H1 (cell line): ENCODE measurements at regions not wholly inside any gene's neighbourhood (a gene's known extent, or its start where the extent isn't known, plus 50 kb on each side); places are given as distances from the start of the nearest gene placed in this dataset.

Experiments
- CTCF ChIA-PET: fragments of 300-600 bp; sonication (Branson Sonifier 250); formaldehyde crosslinking; loops from one replicate; lab custom pipeline; 2021; ENCODE audit not compliant: partially characterized antibody; lab: Charles Lee
- POLR2A ChIA-PET: fragments of 300-600 bp; sonication (Branson Sonifier 250); formaldehyde crosslinking; loops from one replicate; lab custom pipeline; 2021; ENCODE audit warnings: inconsistent platforms; ENCODE audit not compliant: partially characterized antibody; lab: Charles Lee
- DNase-seq, 2 experiments: peaks; one replicate each; pipeline versions ENCODE4 v3.0.0 to v3.0.0-alpha.2; 2010 to 2022; ENCODE audit warnings: low spot score in 2 of 2, low read depth in 1 of 2, mixed read lengths in 1 of 2
- FAIRE-seq: peaks from 2 replicates; lab custom pipeline; 2011; peaks lifted over from hg19 to GRCh38; lab: Jason Lieb, UNC
- H2AFZ ChIP-seq: 2 replicates; pipeline ENCODE4 v1.8.1; 2012; ENCODE audit warnings: low read length, inconsistent platforms
- H2AK5ac ChIP-seq: 2 replicates; pipeline ENCODE4 v1.6.1; 2013; ENCODE audit warnings: low read depth, low read length
- H2BK120ac ChIP-seq: replicated peaks from 2 replicates; pipeline ENCODE3; 2013; ENCODE audit warnings: low read depth, low read length, inconsistent platforms
- H2BK12ac ChIP-seq: 2 replicates; pipeline ENCODE4 v1.6.1; 2013; ENCODE audit warnings: low read depth, low read length
- H2BK15ac ChIP-seq: 2 replicates; pipeline ENCODE4 v1.6.1; 2013; ENCODE audit warnings: low read length
- H2BK20ac ChIP-seq: 2 replicates; pipeline ENCODE4 v1.6.1; 2013; ENCODE audit warnings: low read length
- H2BK5ac ChIP-seq: 2 replicates; pipeline ENCODE4 v1.6.1; 2013; ENCODE audit warnings: low read depth, low read length
- H3K14ac ChIP-seq: 2 replicates; pipeline ENCODE4 v1.6.1; 2013; ENCODE audit warnings: inconsistent platforms; ENCODE audit not compliant: insufficient read length
- H3K18ac ChIP-seq: 2 replicates; pipeline ENCODE4 v1.6.1; 2013; ENCODE audit warnings: low read length; ENCODE audit errors: extremely low read depth
- H3K23ac ChIP-seq: 2 replicates; pipeline ENCODE4 v1.6.1; 2013; ENCODE audit warnings: inconsistent platforms; ENCODE audit not compliant: insufficient read length
- H3K23me2 ChIP-seq: 2 replicates; pipeline ENCODE4 v1.6.1; 2013; ENCODE audit warnings: low read depth, low read length
- H3K27ac ChIP-seq: 2 replicates; pipeline ENCODE4 v1.6.1; 2011; ENCODE audit warnings: low read depth, low read length, inconsistent platforms
- H3K27me3 ChIP-seq, 4 experiments: replicated peaks in 1 of 4; 1 replicate in 1 of 4; 2 replicates in 3 of 4; pipeline versions ENCODE4 v1.6.1 to v1.8.1; 2011 to 2013; ENCODE audit warnings: low read length in 3 of 4, mild to moderate bottlenecking in 3 of 4, inconsistent platforms in 2 of 4, mixed read lengths in 2 of 4, moderate library complexity in 1 of 4; ENCODE audit not compliant: control insufficient read depth in 3 of 4, insufficient read depth in 3 of 4; ENCODE audit errors: extremely low read depth in 1 of 4
- H3K36me3 ChIP-seq, 4 experiments: 2 replicates each; pipeline versions ENCODE4 v1.6.1 to v1.8.1; 2011 to 2013; ENCODE audit warnings: mild to moderate bottlenecking in 4 of 4, low read length in 3 of 4, moderate library complexity in 2 of 4, control low read depth in 1 of 4, inconsistent platforms in 1 of 4; ENCODE audit not compliant: insufficient read depth in 4 of 4, control insufficient read depth in 2 of 4
- H3K4ac ChIP-seq: replicated peaks from 2 replicates; pipeline ENCODE3; 2013; ENCODE audit warnings: low read length, low read depth, mixed read lengths, inconsistent platforms; ENCODE audit not compliant: insufficient read length
- H3K4me1 ChIP-seq, 4 experiments: replicated peaks in 1 of 4; 1 replicate in 1 of 4; 2 replicates in 3 of 4; pipeline versions ENCODE4 v1.6.1 to v1.8.1; 2011 to 2013; ENCODE audit warnings: low read length in 3 of 4, inconsistent platforms in 2 of 4, mixed read lengths in 1 of 4; ENCODE audit not compliant: insufficient read depth in 4 of 4, control insufficient read depth in 3 of 4
- H3K4me2 ChIP-seq, 2 experiments: 2 replicates each; pipeline versions ENCODE4 v1.6.1 to v1.8.1; 2011 to 2013; ENCODE audit warnings: low read depth in 2 of 2, low read length in 2 of 2, control low read depth in 1 of 2, inconsistent platforms in 1 of 2, mild to moderate bottlenecking in 1 of 2; ENCODE audit not compliant: insufficient read depth in 1 of 2
- H3K4me3 ChIP-seq, 4 experiments: fragments of 200-600, 300-600 bp in 1 of 4; sonication (generic), shearing (Covaris generic), sonication (Bioruptor Twin) in 1 of 4; 2 replicates each; pipeline versions ENCODE4 v1.5.1 to v1.8.1; 2011 to 2016; ENCODE audit warnings: low read length in 4 of 4, low read depth in 3 of 4, control low read depth in 2 of 4, inconsistent platforms in 2 of 4, mild to moderate bottlenecking in 2 of 4, mixed read lengths in 1 of 4, moderate library complexity in 1 of 4; ENCODE audit not compliant: insufficient read depth in 2 of 4; ENCODE audit errors: extremely low read depth in 1 of 4
- H3K56ac ChIP-seq: replicated peaks from 2 replicates; pipeline ENCODE3; 2013; ENCODE audit warnings: low read depth, mild to moderate bottlenecking, mixed read lengths, low read length, inconsistent platforms; ENCODE audit not compliant: insufficient read length
- H3K79me1 ChIP-seq: 2 replicates; pipeline ENCODE4 v1.6.1; 2013; ENCODE audit warnings: low read depth, low read length, control low read depth
- H3K79me2 ChIP-seq, 2 experiments: 2 replicates each; pipeline versions ENCODE4 v1.6.1 to v1.8.1; 2012 to 2013; ENCODE audit warnings: low read length in 2 of 2, mild to moderate bottlenecking in 2 of 2, inconsistent platforms in 1 of 2; ENCODE audit not compliant: insufficient read depth in 2 of 2, control insufficient read depth in 1 of 2
- H3K9ac ChIP-seq, 4 experiments: replicated peaks in 1 of 4; 1 replicate in 1 of 4; 2 replicates in 3 of 4; pipeline versions ENCODE4 v1.6.1 to v1.8.1; 2011 to 2013; ENCODE audit warnings: low read depth in 3 of 4, low read length in 3 of 4, control low read depth in 2 of 4, mild to moderate bottlenecking in 2 of 4, moderate library complexity in 2 of 4, inconsistent platforms in 1 of 4; ENCODE audit errors: extremely low read depth in 1 of 4
- H3K9me3 ChIP-seq, 2 experiments: 2 replicates each; pipeline versions ENCODE4 v1.6.1 to v1.8.1; 2012 to 2013; ENCODE audit warnings: mild to moderate bottlenecking in 2 of 2, moderate library complexity in 2 of 2, control low read depth in 1 of 2, inconsistent platforms in 1 of 2, low read depth in 1 of 2, low read length in 1 of 2, mixed read lengths in 1 of 2; ENCODE audit not compliant: insufficient read depth in 2 of 2
- H4K20me1 ChIP-seq, 2 experiments: replicated peaks in 1 of 2; 2 replicates each; pipeline versions ENCODE3 to v1.8.1; 2011 to 2013; ENCODE audit warnings: inconsistent platforms in 2 of 2, low read length in 2 of 2, mild to moderate bottlenecking in 1 of 2; ENCODE audit not compliant: insufficient read depth in 2 of 2, control insufficient read depth in 1 of 2
- H4K5ac ChIP-seq: 2 replicates; pipeline ENCODE4 v1.6.1; 2013; ENCODE audit warnings: low read length, low read depth, mixed read lengths, inconsistent platforms; ENCODE audit not compliant: insufficient read length
- H4K8ac ChIP-seq: 2 replicates; pipeline ENCODE4 v1.8.0; 2013; ENCODE audit warnings: mild to moderate bottlenecking, moderate library complexity, low read length, inconsistent platforms; ENCODE audit not compliant: insufficient read depth; ENCODE audit errors: extremely low read depth
- H4K91ac ChIP-seq: replicated peaks from 2 replicates; pipeline ENCODE3; 2013; ENCODE audit warnings: low read length, mixed read lengths, inconsistent platforms; ENCODE audit not compliant: insufficient read length
- ASH2L ChIP-seq: fragments of 200-600, 300-600 bp; sonication (generic); IDR thresholded peaks from one replicate; pipeline ENCODE4 v1.7.1; 2017; ENCODE audit warnings: low read length
- CBX5 ChIP-seq: fragments of 300-800, 300-1000 bp; sonication (generic); IDR thresholded peaks from 2 replicates; pipeline ENCODE4 v1.7.1; 2016; ENCODE audit warnings: antibody characterized with exemption, low read length, low read depth
- CBX8 ChIP-seq: fragments of 300-800, 300-1000 bp; sonication (generic); IDR thresholded peaks from 2 replicates; pipeline ENCODE4 v1.7.1; 2016; ENCODE audit warnings: low read depth, low read length, borderline replicate concordance
- CEBPB ChIP-seq: IDR thresholded peaks from 2 replicates; pipeline ENCODE4 v1.6.1; 2012; ENCODE audit warnings: low read depth, low read length
- CTBP2 ChIP-seq: IDR thresholded peaks from 2 replicates; pipeline ENCODE4 v1.7.0; 2011; ENCODE audit warnings: borderline replicate concordance, mild to moderate bottlenecking, moderate library complexity, mixed read lengths, low read length; ENCODE audit not compliant: insufficient read depth, insufficient read length
- EP300 ChIP-seq, 2 experiments: IDR thresholded peaks; 1 replicate in 1 of 2; 2 replicates in 1 of 2; pipeline ENCODE4 v1.6.1; 2011 to 2012; ENCODE audit warnings: low read depth in 2 of 2, low read length in 2 of 2, mild to moderate bottlenecking in 2 of 2, borderline replicate concordance in 1 of 2, inconsistent platforms in 1 of 2, moderate library complexity in 1 of 2
- FOSL1 ChIP-seq: IDR thresholded peaks from 2 replicates; pipeline ENCODE4 v1.6.1; 2011; ENCODE audit warnings: mild to moderate bottlenecking, low read depth, low read length, moderate library complexity; ENCODE audit not compliant: insufficient read depth
- KDM1A ChIP-seq: fragments of 200-600, 300-600 bp; sonication (generic); IDR thresholded peaks from 2 replicates; pipeline ENCODE4 v1.7.1; 2016; ENCODE audit warnings: mild to moderate bottlenecking, low read length, borderline replicate concordance
- KDM4A ChIP-seq: IDR thresholded peaks from one replicate; pipeline ENCODE4 v1.7.1; 2012; ENCODE audit warnings: low read depth, mild to moderate bottlenecking, moderate library complexity, low read length, inconsistent platforms; ENCODE audit not compliant: severe bottlenecking
- MAFK ChIP-seq: IDR thresholded peaks from 2 replicates; pipeline ENCODE4 v1.6.1; 2012; ENCODE audit warnings: low read depth, mild to moderate bottlenecking, improper control_type of control experiment, low read length
- MAX ChIP-seq: IDR thresholded peaks from 2 replicates; pipeline ENCODE4 v1.6.1; 2012; ENCODE audit warnings: inconsistent platforms
- POLR2A ChIP-seq, 2 experiments: IDR thresholded peaks; 1 replicate in 1 of 2; 2 replicates in 1 of 2; pipeline ENCODE4 v1.6.1; 2011; ENCODE audit warnings: low read depth in 2 of 2, low read length in 2 of 2, mild to moderate bottlenecking in 2 of 2; ENCODE audit errors: control extremely low read depth in 1 of 2
- RXRA ChIP-seq: IDR thresholded peaks from 2 replicates; pipeline ENCODE4 v1.6.1; 2011; ENCODE audit warnings: low read depth, mild to moderate bottlenecking, low read length, moderate library complexity; ENCODE audit not compliant: insufficient read depth
- SP1 ChIP-seq: IDR thresholded peaks from 2 replicates; pipeline ENCODE4 v1.6.1; 2011; ENCODE audit warnings: low read depth, low read length
- SRF ChIP-seq: IDR thresholded peaks from 2 replicates; pipeline ENCODE4 v1.6.1; 2011; ENCODE audit warnings: mild to moderate bottlenecking, low read depth, low read length, moderate library complexity
- TAF7 ChIP-seq: optimal IDR thresholded peaks from 2 replicates; pipeline ENCODE3; 2011; ENCODE audit warnings: low read depth, mild to moderate bottlenecking, inconsistent platforms, low read length, moderate library complexity, borderline replicate concordance
- TCF12 ChIP-seq: IDR thresholded peaks from 2 replicates; pipeline ENCODE4 v1.6.1; 2011; ENCODE audit warnings: low read depth, mild to moderate bottlenecking, low read length

- ChIA-PET POLR2A (no interaction called here), CTCF (interaction anchor here (0.9 kb wide), 2 partner anchors 226 to 518 kb away, joined by 3 read pairs; no protein-coding TSS in a partner anchor)
- no peak overlapping the region for H4K8ac ChIP-seq
- H2AK5ac ChIP-seq, result no peak overlapping the region
- H2BK120ac ChIP-seq, result no peak overlapping the region
- no peak overlapping the region for H3K56ac ChIP-seq
- no peak overlapping the region for H3K27ac ChIP-seq
- no peak overlapping the region for H2AFZ ChIP-seq
- H3K27me3 ChIP-seq, result no peaks in the 10 kb centered on the region
- DNase-seq (no peak), FAIRE-seq (no peak)
- H4K20me1 ChIP-seq, result no peaks in the 10 kb centered on the region
- H3K4me1 ChIP-seq, result peaks cover 0 to 2% (median 0%) of the 10 kb centered on the region in 4 experiments; a peak in 2 of 7 replicates
- no peak overlapping the region for H3K4ac ChIP-seq
- H2BK12ac ChIP-seq, result no peak overlapping the region
- H3K18ac ChIP-seq, result no peak overlapping the region
- H3K79me1 ChIP-seq, result no peaks in the 10 kb centered on the region
- no peaks in the 10 kb centered on the region for H3K9me3 ChIP-seq
- no peak overlapping the region for H3K23ac ChIP-seq
- H3K23me2 ChIP-seq, result no peaks in the 10 kb centered on the region
- H2BK15ac ChIP-seq, result no peak overlapping the region
- no peak overlapping the region for H2BK5ac ChIP-seq
- no peaks in the 10 kb centered on the region; a peak in 2 of 8 replicates for H3K36me3 ChIP-seq
- H3K9ac ChIP-seq, result no peak overlapping the region
- H3K79me2 ChIP-seq, result no peaks in the 10 kb centered on the region
- H3K4me2 ChIP-seq, result no peak overlapping the region
- H4K5ac ChIP-seq, result no peak overlapping the region
- no peak overlapping the region for H4K91ac ChIP-seq
- H3K14ac ChIP-seq, result no peak overlapping the region
- H3K4me3 ChIP-seq, result no peak overlapping the region
- H2BK20ac ChIP-seq, result no peak overlapping the region
- TF ChIP-seq SP1, result no peak
- no peak for TF ChIP-seq ASH2L
- no peak for TF ChIP-seq POLR2A (IDR thresholded peaks at IDR 0.05; ENCODE audit: control extremely low read depth in 1 of 2, low read depth in 2 of 2, low read length in 2 of 2)
- TF ChIP-seq CEBPB, result no peak
- no peak for TF ChIP-seq TCF12
- TF ChIP-seq MAX, result no peak
- TF ChIP-seq CTBP2, result no peak
- TF ChIP-seq TAF7, result no peak
- TF ChIP-seq FOSL1, result no peak
- TF ChIP-seq SRF, result no peak
- no peak for TF ChIP-seq EP300 (IDR thresholded peaks at IDR 0.05; ENCODE audit: borderline replicate concordance in 1 of 2, low read depth in 2 of 2, low read length in 2 of 2)
- TF ChIP-seq KDM1A, result no peak
- TF ChIP-seq MAFK, result no peak
- no peak for TF ChIP-seq CBX5
- no peak for TF ChIP-seq RXRA
- no peak for TF ChIP-seq KDM4A
- no peak for TF ChIP-seq CBX8
Observed at GRCh38 chr1:168829876-168830275, 100.9 kb upstream of the DPT start.
